ENCODE measurements at regions not wholly inside any gene's neighbourhood (a gene's known extent, or its start where the extent isn't known, plus 50 kb on each side); places are given as distances from the start of the nearest gene placed in this dataset.

GRCh38 chr18:64202210-64202836 is 53.4 kb upstream of the LINC00305 start:
- intact Hi-C loops (cut with micrococcal nuclease): no loop called here

- intact Hi-C loops (cut with micrococcal nuclease): no loop called here
These were observed 52.9 kb upstream of the LINC00305 start for GRCh38 chr18:64201781-64202180.

DNA sequence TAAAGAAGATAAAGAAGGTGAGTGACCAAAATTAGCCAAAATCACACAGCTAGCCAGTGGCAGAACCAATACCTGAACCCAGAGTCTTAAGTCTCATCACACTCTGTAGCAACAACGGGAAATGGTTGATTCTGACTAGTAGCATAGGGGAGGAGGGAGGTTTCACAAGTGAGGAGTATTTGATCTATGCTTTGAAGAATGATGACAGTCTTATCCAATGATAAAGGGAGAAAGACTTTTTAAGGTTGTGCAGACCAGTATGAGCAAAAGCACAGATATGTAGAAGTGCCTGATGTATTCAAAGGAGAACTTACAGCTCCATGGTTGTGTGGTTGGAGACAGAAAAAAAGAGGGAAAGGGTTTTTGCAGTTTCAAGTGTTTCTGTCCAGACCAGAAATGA is 50.7 kb upstream of the LINC00305 start:
- intact Hi-C loops (cut with micrococcal nuclease): no loop called here
